Trophoblast cell (in vitro differentiated cells and primary cell): ENCODE measurements at regions not wholly inside any gene's neighbourhood (a gene's known extent, or its start where the extent isn't known, plus 50 kb on each side); places are given as distances from the start of the nearest gene placed in this dataset.

Experiments
- DNase-seq, 2 donors: peaks; one replicate each; pipeline ENCODE4 v3.0.0-alpha.2; 2016
- H2AFZ ChIP-seq: 2 replicates; pipeline ENCODE4 v1.6.1; 2013; ENCODE audit warnings: low read length, moderate library complexity, mild to moderate bottlenecking; ENCODE audit not compliant: insufficient read depth, poor library complexity
- H2AK5ac ChIP-seq: 2 replicates; pipeline ENCODE4 v1.6.1; 2013; ENCODE audit warnings: mild to moderate bottlenecking, low read length
- H2BK120ac ChIP-seq: 2 replicates; pipeline ENCODE4 v1.6.1; 2013; ENCODE audit warnings: low read length, mild to moderate bottlenecking, moderate library complexity; ENCODE audit not compliant: insufficient read depth, poor library complexity
- H2BK12ac ChIP-seq: 2 replicates; pipeline ENCODE4 v1.6.1; 2013; ENCODE audit warnings: mild to moderate bottlenecking, low read length, moderate library complexity
- H2BK5ac ChIP-seq: 2 replicates; pipeline ENCODE4 v1.6.1; 2013; ENCODE audit warnings: low read length, low read depth, moderate library complexity, mild to moderate bottlenecking; ENCODE audit not compliant: poor library complexity
- H3K14ac ChIP-seq: 2 replicates; pipeline ENCODE4 v1.6.1; 2013; ENCODE audit warnings: mild to moderate bottlenecking, low read length
- H3K18ac ChIP-seq: 2 replicates; pipeline ENCODE4 v1.6.1; 2013; ENCODE audit warnings: mild to moderate bottlenecking, low read length
- H3K23ac ChIP-seq: 2 replicates; pipeline ENCODE4 v1.6.1; 2013; ENCODE audit warnings: low read length
- H3K27ac ChIP-seq: 2 replicates; pipeline ENCODE4 v1.5.1; 2013; ENCODE audit warnings: low read depth, mild to moderate bottlenecking, inconsistent platforms, low read length, moderate library complexity
- H3K27me3 ChIP-seq: 2 replicates; pipeline ENCODE4 v1.6.1; 2013; ENCODE audit warnings: inconsistent platforms, mild to moderate bottlenecking, low read length, moderate library complexity; ENCODE audit not compliant: insufficient read depth
- H3K36me3 ChIP-seq, 2 experiments: 1 replicate in 1 of 2; 2 replicates in 1 of 2; pipeline ENCODE4 v1.6.1; 2013; ENCODE audit warnings: low read length in 2 of 2, mild to moderate bottlenecking in 2 of 2, moderate library complexity in 1 of 2; ENCODE audit not compliant: insufficient read depth in 2 of 2, control insufficient read depth in 1 of 2
- H3K4ac ChIP-seq: 2 replicates; pipeline ENCODE4 v1.6.1; 2013; ENCODE audit warnings: low read depth, mild to moderate bottlenecking, low read length, moderate library complexity
- H3K4me1 ChIP-seq, 2 experiments: 1 replicate in 1 of 2; 2 replicates in 1 of 2; pipeline ENCODE4 v1.6.1; 2013; ENCODE audit warnings: low read length in 2 of 2, mild to moderate bottlenecking in 2 of 2, moderate library complexity in 1 of 2; ENCODE audit not compliant: insufficient read depth in 2 of 2, control insufficient read depth in 1 of 2
- H3K4me2 ChIP-seq: 2 replicates; pipeline ENCODE4 v1.6.1; 2013; ENCODE audit warnings: inconsistent platforms, mild to moderate bottlenecking, low read length, moderate library complexity
- H3K4me3 ChIP-seq: 2 replicates; pipeline ENCODE4 v1.5.1; 2013; ENCODE audit warnings: mild to moderate bottlenecking, low read depth, low read length, inconsistent platforms
- H3K79me1 ChIP-seq: one replicate; pipeline ENCODE4 v1.6.1; 2013; ENCODE audit warnings: low read length
- H3K79me2 ChIP-seq: 2 replicates; pipeline ENCODE4 v1.6.1; 2013; ENCODE audit warnings: low read length, mild to moderate bottlenecking; ENCODE audit not compliant: control insufficient read depth, insufficient read depth, poor library complexity
- H3K9ac ChIP-seq: 2 replicates; pipeline ENCODE4 v1.6.1; 2013; ENCODE audit warnings: mild to moderate bottlenecking, low read length
- H3K9me3 ChIP-seq: 2 replicates; pipeline ENCODE4 v1.6.1; 2013; ENCODE audit warnings: low read depth, mild to moderate bottlenecking, control low read depth, inconsistent platforms, low read length; ENCODE audit not compliant: insufficient read depth
- H4K12ac ChIP-seq: 2 replicates; pipeline ENCODE4 v1.6.1; 2013; ENCODE audit warnings: low read depth, mild to moderate bottlenecking, low read length, moderate library complexity
- H4K8ac ChIP-seq: 2 replicates; pipeline ENCODE4 v1.6.1; 2013; ENCODE audit warnings: low read depth, mild to moderate bottlenecking, low read length, moderate library complexity
- H4K91ac ChIP-seq: one replicate; pipeline ENCODE4 v1.6.1; 2013; ENCODE audit warnings: low read depth, mild to moderate bottlenecking, low read length, moderate library complexity
- WGBS: extraction: QIAGEN DNeasy Blood & Tissue Kit; methylation state at CpG from one replicate; pipeline ENCODE4 v1.1.7; 2013; ENCODE audit warnings: missing lambda C conversion rate; ENCODE audit not compliant: insufficient read length, insufficient coverage; ENCODE audit errors: extremely low coverage; 5-methylcytosine and 5-hydroxymethylcytosine counted together

DNA sequence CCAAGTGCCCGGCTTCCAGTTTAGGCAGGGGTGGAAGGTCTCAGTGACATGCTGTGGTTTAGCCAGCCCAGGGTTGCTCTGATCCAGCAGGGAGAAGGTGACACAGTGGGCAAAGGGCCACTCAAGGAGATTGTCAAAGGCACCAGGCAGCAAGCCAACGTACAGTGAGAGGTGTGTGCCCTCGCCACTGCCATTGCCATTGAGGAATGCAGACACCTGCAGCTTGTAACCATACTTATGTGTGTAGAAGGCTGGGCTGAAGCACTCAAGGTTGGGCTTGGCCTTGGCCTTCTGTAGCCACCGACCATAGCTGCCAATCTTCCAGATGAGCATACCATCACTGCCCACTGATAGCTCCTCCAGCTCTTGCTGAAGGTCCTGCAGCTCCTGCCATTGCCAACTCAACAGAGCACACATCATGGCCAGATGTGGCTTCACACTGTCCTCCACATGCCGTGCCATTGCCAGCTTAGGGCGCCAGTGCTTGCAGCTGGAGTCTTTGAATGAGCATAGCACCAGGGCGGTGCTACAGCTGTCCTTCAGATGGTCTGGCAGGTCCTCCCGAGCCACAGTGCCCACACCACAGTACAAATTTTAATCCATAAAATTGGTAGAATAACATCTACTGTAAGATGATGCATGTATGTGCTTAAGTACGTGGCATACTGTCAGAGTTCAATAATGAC is 59.7 kb upstream of the HMHB1 start:
- H4K12ac ChIP-seq, result no peak overlapping the region
- H3K23ac ChIP-seq, result no peak overlapping the region
- H3K79me1 ChIP-seq, result no peaks in the 10 kb centered on the region
- H3K14ac ChIP-seq, result no peak overlapping the region
- no peaks in the 10 kb centered on the region for H3K36me3 ChIP-seq
- H3K27ac ChIP-seq, result no peak overlapping the region
- no CpG with 5 or more reads among the region's 9 CpGs for WGBS
- H3K9me3 ChIP-seq, result no peaks in the 10 kb centered on the region
- no peak overlapping the region for H2BK12ac ChIP-seq
- H3K4me2 ChIP-seq, result no peak overlapping the region
- H2AFZ ChIP-seq, result no peak overlapping the region
- H2BK5ac ChIP-seq, result no peak overlapping the region
- H3K18ac ChIP-seq, result no peak overlapping the region
- H3K79me2 ChIP-seq, result no peaks in the 10 kb centered on the region
- H4K91ac ChIP-seq, result no peak overlapping the region
- no peaks in the 10 kb centered on the region for H3K27me3 ChIP-seq
- H4K8ac ChIP-seq, result no peak overlapping the region
- no peak overlapping the region for H3K4ac ChIP-seq
- no peak overlapping the region for H2BK120ac ChIP-seq
- H2AK5ac ChIP-seq, result no peak overlapping the region
- H3K4me3 ChIP-seq, result no peak overlapping the region
- H3K4me1 ChIP-seq, result no peaks in the 10 kb centered on the region
- DNase-seq, result no peak
- no peak overlapping the region for H3K9ac ChIP-seq

DNA sequence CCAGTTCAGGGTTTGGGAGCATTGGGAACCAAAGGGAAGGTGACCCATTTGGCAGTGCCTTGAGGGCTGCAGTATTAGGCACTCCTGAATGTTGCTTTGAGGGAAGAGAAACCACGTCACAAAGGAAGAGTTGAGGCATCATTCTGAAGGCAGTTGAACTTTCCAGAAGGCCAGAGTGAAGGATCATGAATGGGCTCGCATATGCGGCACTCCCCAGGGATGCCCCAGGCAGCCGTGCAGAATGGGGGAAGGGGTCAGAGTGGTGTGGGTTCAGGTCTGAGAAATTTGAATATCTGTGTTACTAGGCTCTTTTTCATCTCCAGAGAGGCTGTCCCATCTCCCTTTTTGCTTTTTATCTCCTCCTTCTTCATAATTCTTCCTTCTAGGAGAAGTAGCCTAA is 60.6 kb upstream of the HMHB1 start:
- WGBS, result no CpG with 5 or more reads among the region's 4 CpGs
- no peak overlapping the region for H2AFZ ChIP-seq
- H3K36me3 ChIP-seq, result no peaks in the 10 kb centered on the region

DNA sequence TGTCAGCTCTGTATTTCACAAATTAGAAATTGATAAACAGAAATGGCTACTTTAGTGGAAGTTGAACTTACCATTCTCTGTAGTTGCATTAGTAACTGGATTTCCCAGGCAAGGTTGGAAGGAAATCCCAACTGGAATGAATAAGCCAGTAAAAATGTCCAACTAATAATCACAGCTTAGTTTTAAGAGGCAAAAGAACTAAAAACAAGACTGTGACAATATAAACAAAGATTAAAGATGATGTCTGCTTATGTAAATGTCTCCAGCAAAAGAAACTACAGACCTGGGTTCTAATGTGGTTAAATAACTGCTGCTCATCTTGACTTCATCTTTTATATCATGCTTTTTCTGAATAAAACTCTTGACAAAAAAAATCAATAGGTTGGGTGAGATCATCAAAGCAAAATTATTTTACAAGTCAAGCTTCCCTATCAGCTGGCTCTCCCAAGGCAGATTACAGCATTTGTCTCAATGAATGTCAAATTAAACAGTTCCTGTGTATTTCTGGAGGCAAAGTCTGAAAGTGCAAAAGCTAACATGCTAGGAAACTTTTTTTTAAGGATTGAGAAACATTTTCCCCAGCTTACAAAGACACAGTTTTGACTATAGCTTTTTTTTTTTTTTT is 62.3 kb upstream of the HMHB1 start:
- Histone ChIP-seq H3K23ac (no peak overlapping the region), H3K4me1 (no peaks in the 10 kb centered on the region), H2BK5ac (no peak overlapping the region), H3K18ac (no peak overlapping the region), H3K4me3 (no peak overlapping the region), H3K27me3 (no peaks in the 10 kb centered on the region), H2AFZ (no peak overlapping the region), H2AK5ac (no peak overlapping the region), H3K36me3 (no peaks in the 10 kb centered on the region), H3K79me1 (no peaks in the 10 kb centered on the region), H3K14ac (no peak overlapping the region), H4K8ac (no peak overlapping the region), H2BK120ac (no peak overlapping the region), H3K4ac (no peak overlapping the region), H2BK12ac (no peak overlapping the region), H4K91ac (no peak overlapping the region), H3K9me3 (no peaks in the 10 kb centered on the region), H3K9ac (no peak overlapping the region), H3K27ac (no peak overlapping the region), H3K79me2 (no peaks in the 10 kb centered on the region), H4K12ac (no peak overlapping the region), H3K4me2 (no peak overlapping the region)
- DNase-seq, result no peak

More for the DNA sequence above, 60.6 kb upstream of the HMHB1 start:
- no peak overlapping the region for H4K12ac ChIP-seq
- H3K9me3 ChIP-seq, result no peaks in the 10 kb centered on the region
- no peak for DNase-seq
- H4K91ac ChIP-seq, result no peak overlapping the region
- H3K79me1 ChIP-seq, result no peaks in the 10 kb centered on the region
- H3K4ac ChIP-seq, result no peak overlapping the region
- no peak overlapping the region for H2AK5ac ChIP-seq
- H3K4me3 ChIP-seq, result no peak overlapping the region
- no peaks in the 10 kb centered on the region for H3K27me3 ChIP-seq
- no peaks in the 10 kb centered on the region for H3K79me2 ChIP-seq
- H3K14ac ChIP-seq, result no peak overlapping the region
- no peak overlapping the region for H3K9ac ChIP-seq
- no peaks in the 10 kb centered on the region for H3K4me1 ChIP-seq
- no peak overlapping the region for H3K18ac ChIP-seq
- H2BK5ac ChIP-seq, result no peak overlapping the region
- no peak overlapping the region for H3K23ac ChIP-seq
- H2BK12ac ChIP-seq, result no peak overlapping the region
- no peak overlapping the region for H3K27ac ChIP-seq
- no peak overlapping the region for H4K8ac ChIP-seq
- no peak overlapping the region for H2BK120ac ChIP-seq
- H3K4me2 ChIP-seq, result no peak overlapping the region

DNA sequence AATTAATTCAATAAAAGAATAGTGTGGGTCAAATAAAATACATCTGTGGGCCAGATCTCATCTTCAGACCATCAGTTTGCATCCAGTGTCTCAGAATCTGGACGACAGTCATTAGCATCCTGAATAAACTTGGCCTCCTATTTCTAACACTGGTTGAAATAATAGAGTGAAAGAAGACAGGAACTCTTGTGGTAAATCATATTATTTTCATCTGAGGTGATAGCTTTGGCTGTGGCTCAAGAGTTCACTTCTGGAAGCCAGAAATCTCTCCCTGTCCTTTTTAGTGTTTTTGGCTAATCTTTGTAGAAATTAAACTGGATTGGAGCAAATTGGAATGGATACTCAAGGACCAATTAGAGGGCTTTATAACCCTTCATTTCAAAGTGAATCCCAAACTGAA is 63.4 kb upstream of the HMHB1 start:
- no peak overlapping the region for H2AK5ac ChIP-seq
- no peak overlapping the region for H3K23ac ChIP-seq
- no peak overlapping the region for H3K14ac ChIP-seq
- no peak overlapping the region for H3K4me2 ChIP-seq
- no CpG with 5 or more reads among the region's 1 CpG for WGBS
- H2BK120ac ChIP-seq, result no peak overlapping the region
- no peak overlapping the region for H3K27ac ChIP-seq
- no peak overlapping the region for H2AFZ ChIP-seq
- no peak overlapping the region for H3K9ac ChIP-seq
- H3K4me3 ChIP-seq, result no peak overlapping the region
- no peaks in the 10 kb centered on the region for H3K36me3 ChIP-seq
- H3K27me3 ChIP-seq, result no peaks in the 10 kb centered on the region
- H3K4me1 ChIP-seq, result no peaks in the 10 kb centered on the region
- H3K4ac ChIP-seq, result no peak overlapping the region
- H3K79me1 ChIP-seq, result no peaks in the 10 kb centered on the region
- H2BK12ac ChIP-seq, result no peak overlapping the region
- H3K79me2 ChIP-seq, result no peaks in the 10 kb centered on the region
- no peak for DNase-seq
- H3K9me3 ChIP-seq, result no peaks in the 10 kb centered on the region
- H2BK5ac ChIP-seq, result no peak overlapping the region
- no peak overlapping the region for H3K18ac ChIP-seq
- no peak overlapping the region for H4K12ac ChIP-seq
- H4K8ac ChIP-seq, result no peak overlapping the region
- H4K91ac ChIP-seq, result no peak overlapping the region
